Breast epithelium (tissue), 3 donors: ENCODE measurements at regions not wholly inside any gene's neighbourhood (a gene's known extent, or its start where the extent isn't known, plus 50 kb on each side); places are given as distances from the start of the nearest gene placed in this dataset.

Experiments used
- CTCF ChIP-seq, 3 donors: fragments of 450-650 bp; IDR thresholded peaks; one replicate each; pipeline ENCODE4 v1.5.1; 2016 to 2017; ENCODE audit warnings: antibody characterized with exemption in 3 of 3, mild to moderate bottlenecking in 3 of 3, moderate library complexity in 3 of 3
- POLR2A ChIP-seq: fragments of 450-650 bp; IDR thresholded peaks from one replicate; pipeline ENCODE4 v1.6.1; 2016; ENCODE audit warnings: antibody characterized with exemption, mild to moderate bottlenecking, moderate library complexity
- POLR2AphosphoS5 ChIP-seq, 3 donors: sonication (generic); formaldehyde crosslinking; IDR thresholded peaks; one replicate each; pipeline ENCODE4 v1.6.1; 2017; ENCODE audit warnings: antibody characterized with exemption in 3 of 3

- no peak for TF ChIP-seq POLR2AphosphoS5 (IDR thresholded peaks at IDR 0.05)
- no peak for TF ChIP-seq CTCF (IDR thresholded peaks at IDR 0.05)
- no peak for TF ChIP-seq POLR2A
Measured at GRCh38 chr9:126235336-126236243, 91.0 kb upstream of the MVB12B start.
